ENCODE measurements at regions not wholly inside any gene's neighbourhood (a gene's known extent, or its start where the extent isn't known, plus 50 kb on each side); places are given as distances from the start of the nearest gene placed in this dataset.
"Not testable (repeated sequence)": the region's sequence is repeated elsewhere in the genome, so short reads cannot be mapped to it uniquely, and the experiment has no call there.

- H3K9me3 ChIP-seq (ENCODE audit: insufficient read depth, low read length) = no peaks in the 10 kb centered on the region
- TF ChIP-seq EZH2phosphoT487 (IDR thresholded peaks at IDR 0.05; ENCODE audit: low read depth) (no peak), CTCF (IDR thresholded peaks at IDR 0.05; ENCODE audit: low read depth, low read length) (no peak)
- no peak overlapping the region for H3K4me2 ChIP-seq (ENCODE audit: low read length)
- H3K27ac ChIP-seq (ENCODE audit: low read length) = no peak overlapping the region
- no peak overlapping the region for H3K4me3 ChIP-seq (ENCODE audit: low read length)
- H2AFZ ChIP-seq (ENCODE audit: low read depth, low read length) = no peak overlapping the region
- H3K79me2 ChIP-seq (ENCODE audit: low read length) = no peaks in the 10 kb centered on the region
- no peak overlapping the region for H3K9ac ChIP-seq (ENCODE audit: low read length)
- no peaks in the 10 kb centered on the region for H4K20me1 ChIP-seq (ENCODE audit: insufficient read depth, low read length)
- no peaks in the 10 kb centered on the region for H3K4me1 ChIP-seq (ENCODE audit: low read length)
- H3K27me3 ChIP-seq (ENCODE audit: low read depth, low read length) = no peaks in the 10 kb centered on the region
- H3K36me3 ChIP-seq (replicated peaks; ENCODE audit: low read depth, low read length) = no peaks in the 10 kb centered on the region
These were observed 432.6 kb downstream of the TOX3 start for GRCh38 chr16:52114379-52114778.

GRCh38 chr16:52113533-52114183 lies 433.3 kb downstream of the TOX3 start:
- TF ChIP-seq EZH2phosphoT487 (IDR thresholded peaks at IDR 0.05; ENCODE audit: low read depth) = no peak
- no peak for TF ChIP-seq CTCF (IDR thresholded peaks at IDR 0.05; ENCODE audit: low read depth, low read length)
- Histone ChIP-seq H3K27me3 (ENCODE audit: low read depth, low read length) (no peaks in the 10 kb centered on the region), H3K4me1 (ENCODE audit: low read length) (no peaks in the 10 kb centered on the region), H3K79me2 (ENCODE audit: low read length) (no peaks in the 10 kb centered on the region), H3K9me3 (ENCODE audit: insufficient read depth, low read length) (no peaks in the 10 kb centered on the region), H3K4me2 (ENCODE audit: low read length) (no peak overlapping the region), H3K36me3 (replicated peaks; ENCODE audit: low read depth, low read length) (no peaks in the 10 kb centered on the region), H3K27ac (ENCODE audit: low read length) (no peak overlapping the region), H2AFZ (ENCODE audit: low read depth, low read length) (no peak overlapping the region), H3K9ac (ENCODE audit: low read length) (no peak overlapping the region), H3K4me3 (ENCODE audit: low read length) (no peak overlapping the region), H4K20me1 (ENCODE audit: insufficient read depth, low read length) (no peaks in the 10 kb centered on the region)

- H3K9me3 ChIP-seq (ENCODE audit: insufficient read depth, low read length); H3K9ac ChIP-seq (ENCODE audit: low read length); H3K27ac ChIP-seq (ENCODE audit: low read length); H2AFZ ChIP-seq (ENCODE audit: low read depth, low read length); H4K20me1 ChIP-seq (ENCODE audit: insufficient read depth, low read length); H3K36me3 ChIP-seq (replicated peaks; ENCODE audit: low read depth, low read length); H3K79me2 ChIP-seq (ENCODE audit: low read length); H3K27me3 ChIP-seq (ENCODE audit: low read depth, low read length); H3K4me3 ChIP-seq (ENCODE audit: low read length); H3K4me1 ChIP-seq (ENCODE audit: low read length); H3K4me2 ChIP-seq (ENCODE audit: low read length): not testable (repeated sequence)
These were observed 441.9 kb downstream of the TOX3 start for GRCh38 chr16:52104993-52105392.

GRCh38 chr16:52103791-52104190 lies 443.2 kb downstream of the TOX3 start:
- Histone ChIP-seq H3K79me2 (ENCODE audit: low read length) (no peaks in the 10 kb centered on the region), H3K27ac (ENCODE audit: low read length) (no peak overlapping the region), H3K4me3 (ENCODE audit: low read length) (no peak overlapping the region), H3K9ac (ENCODE audit: low read length) (no peak overlapping the region), H3K4me2 (ENCODE audit: low read length) (no peak overlapping the region), H4K20me1 (ENCODE audit: insufficient read depth, low read length) (no peaks in the 10 kb centered on the region), H3K4me1 (ENCODE audit: low read length) (no peaks in the 10 kb centered on the region), H3K27me3 (ENCODE audit: low read depth, low read length) (no peaks in the 10 kb centered on the region), H3K9me3 (ENCODE audit: insufficient read depth, low read length) (no peaks in the 10 kb centered on the region), H2AFZ (ENCODE audit: low read depth, low read length) (no peak overlapping the region), H3K36me3 (replicated peaks; ENCODE audit: low read depth, low read length) (no peaks in the 10 kb centered on the region)
- TF ChIP-seq CTCF (IDR thresholded peaks at IDR 0.05; ENCODE audit: low read depth, low read length) = no peak
- TF ChIP-seq EZH2phosphoT487 (IDR thresholded peaks at IDR 0.05; ENCODE audit: low read depth) = no peak
